ENCODE measurements at regions not wholly inside any gene's neighbourhood (a gene's known extent, or its start where the extent isn't known, plus 50 kb on each side); places are given as distances from the start of the nearest gene placed in this dataset.

- TF ChIP-seq CTCF (IDR thresholded peaks at IDR 0.05) = no peak
- no peak for TF ChIP-seq POLR2A (IDR thresholded peaks at IDR 0.05)
- no peak for TF ChIP-seq POLR2AphosphoS5 (IDR thresholded peaks at IDR 0.05)
- TF ChIP-seq EP300 (IDR thresholded peaks at IDR 0.05) = no peak
Observed at GRCh38 chr5:39543335-39543734, 118.6 kb upstream of the DAB2 start.
